PFSK-1 (cell line): ENCODE measurements at regions not wholly inside any gene's neighbourhood (a gene's known extent, or its start where the extent isn't known, plus 50 kb on each side); places are given as distances from the start of the nearest gene placed in this dataset.

ENCODE experiments used
- FOXP2 ChIP-seq: optimal IDR thresholded peaks from 2 replicates; pipeline ENCODE3; 2011; ENCODE audit warnings: borderline replicate concordance, control low read depth, inconsistent platforms; ENCODE audit not compliant: insufficient read depth; ENCODE audit errors: extremely low read length, extremely low read depth
- POLR2AphosphoS5 ChIP-seq: IDR thresholded peaks from 2 replicates; pipeline ENCODE4 v1.6.1; 2012; ENCODE audit warnings: low read depth, mild to moderate bottlenecking, control low read depth, low read length, moderate library complexity
- TF ChIP-seq, protein P1 (sequence below), 2 experiments: IDR thresholded peaks; 2 replicates each; pipeline versions ENCODE4 v1.6.1 to v1.8.0; 2011 to 2012; ENCODE audit warnings: low read depth in 2 of 2, low read length in 2 of 2, control low read depth in 1 of 2, inconsistent platforms in 1 of 2, mild to moderate bottlenecking in 1 of 2, moderate library complexity in 1 of 2; ENCODE audit not compliant: insufficient read depth in 1 of 2

DNA sequence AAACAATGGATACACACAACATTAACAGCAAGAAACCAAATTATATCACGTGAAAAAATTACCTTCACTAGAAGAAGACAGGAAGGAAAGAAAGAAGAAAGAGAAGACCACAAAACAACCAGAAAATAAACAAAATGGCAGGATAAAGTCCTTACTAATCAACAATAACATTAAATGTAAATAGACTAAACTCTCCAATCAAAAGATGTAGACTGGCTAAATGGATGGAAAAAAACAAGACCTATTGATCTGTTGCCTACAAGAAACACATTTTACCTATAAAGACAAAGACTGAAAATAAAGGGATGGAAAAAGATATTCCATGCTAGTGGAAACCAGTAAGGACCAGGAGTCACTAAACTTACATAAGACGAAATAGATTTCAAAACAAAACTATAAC is 167.0 kb upstream of the ZC3H15 start:
- TF ChIP-seq, protein P1, sequence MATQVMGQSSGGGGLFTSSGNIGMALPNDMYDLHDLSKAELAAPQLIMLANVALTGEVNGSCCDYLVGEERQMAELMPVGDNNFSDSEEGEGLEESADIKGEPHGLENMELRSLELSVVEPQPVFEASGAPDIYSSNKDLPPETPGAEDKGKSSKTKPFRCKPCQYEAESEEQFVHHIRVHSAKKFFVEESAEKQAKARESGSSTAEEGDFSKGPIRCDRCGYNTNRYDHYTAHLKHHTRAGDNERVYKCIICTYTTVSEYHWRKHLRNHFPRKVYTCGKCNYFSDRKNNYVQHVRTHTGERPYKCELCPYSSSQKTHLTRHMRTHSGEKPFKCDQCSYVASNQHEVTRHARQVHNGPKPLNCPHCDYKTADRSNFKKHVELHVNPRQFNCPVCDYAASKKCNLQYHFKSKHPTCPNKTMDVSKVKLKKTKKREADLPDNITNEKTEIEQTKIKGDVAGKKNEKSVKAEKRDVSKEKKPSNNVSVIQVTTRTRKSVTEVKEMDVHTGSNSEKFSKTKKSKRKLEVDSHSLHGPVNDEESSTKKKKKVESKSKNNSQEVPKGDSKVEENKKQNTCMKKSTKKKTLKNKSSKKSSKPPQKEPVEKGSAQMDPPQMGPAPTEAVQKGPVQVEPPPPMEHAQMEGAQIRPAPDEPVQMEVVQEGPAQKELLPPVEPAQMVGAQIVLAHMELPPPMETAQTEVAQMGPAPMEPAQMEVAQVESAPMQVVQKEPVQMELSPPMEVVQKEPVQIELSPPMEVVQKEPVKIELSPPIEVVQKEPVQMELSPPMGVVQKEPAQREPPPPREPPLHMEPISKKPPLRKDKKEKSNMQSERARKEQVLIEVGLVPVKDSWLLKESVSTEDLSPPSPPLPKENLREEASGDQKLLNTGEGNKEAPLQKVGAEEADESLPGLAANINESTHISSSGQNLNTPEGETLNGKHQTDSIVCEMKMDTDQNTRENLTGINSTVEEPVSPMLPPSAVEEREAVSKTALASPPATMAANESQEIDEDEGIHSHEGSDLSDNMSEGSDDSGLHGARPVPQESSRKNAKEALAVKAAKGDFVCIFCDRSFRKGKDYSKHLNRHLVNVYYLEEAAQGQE (IDR thresholded peaks at IDR 0.05; ENCODE audit: insufficient read depth in 1 of 2, low read depth in 2 of 2, low read length in 2 of 2), result no peak
- TF ChIP-seq FOXP2 (no peak), POLR2AphosphoS5 (no peak)
